Stomach (tissue), 8 donors: ENCODE measurements at regions not wholly inside any gene's neighbourhood (a gene's known extent, or its start where the extent isn't known, plus 50 kb on each side); places are given as distances from the start of the nearest gene placed in this dataset.

ENCODE experiments used
- DNase-seq, 2 donors: peaks; one replicate each; pipeline versions ENCODE4 v3.0.0 to v3.0.0-alpha.2; 2013 to 2019
- H3K27ac ChIP-seq, 5 donors: fragments of 200-600 bp in 4 of 5; sonication (generic) in 4 of 5; one replicate each; pipeline ENCODE4 v1.5.1; 2013 to 2019; ENCODE audit warnings: mild to moderate bottlenecking in 1 of 5, moderate library complexity in 1 of 5
- H3K27me3 ChIP-seq, 3 donors: fragments of 200-600 bp; sonication (generic); one replicate each; pipeline ENCODE4 v1.5.1; 2017 to 2019; ENCODE audit warnings: mixed run types in 1 of 3
- H3K36me3 ChIP-seq, 4 donors: fragments of 200-600 bp; sonication (generic); 1 replicate in 3 of 4; 2 replicates in 1 of 4; pipeline ENCODE4 v1.5.1; 2016 to 2019
- H3K4me1 ChIP-seq, 4 donors: fragments of 200-600 bp; sonication (generic); one replicate each; pipeline ENCODE4 v1.5.1; 2016 to 2019
- H3K4me3 ChIP-seq, 4 donors: fragments of 200-600 bp; sonication (generic) in 3 of 4; one replicate each; pipeline ENCODE4 v1.5.1; 2016 to 2019; ENCODE audit warnings: mild to moderate bottlenecking in 1 of 4
- H3K9me3 ChIP-seq, 4 donors: fragments of 200-600 bp; sonication (generic); one replicate each; pipeline ENCODE4 v1.5.1; 2016 to 2019
- EP300 ChIP-seq: sonication (generic); formaldehyde crosslinking; IDR thresholded peaks from one replicate; pipeline ENCODE4 v1.6.1; 2017; ENCODE audit warnings: antibody characterized with exemption
- POLR2A ChIP-seq, 4 donors: fragments of 450-650 bp; IDR thresholded peaks; one replicate each; pipeline ENCODE4 v1.6.1; 2016; ENCODE audit warnings: antibody characterized with exemption in 4 of 4, control low read depth in 2 of 4, mild to moderate bottlenecking in 1 of 4, moderate library complexity in 1 of 4
- POLR2AphosphoS5 ChIP-seq, 3 donors: sonication (generic); formaldehyde crosslinking; IDR thresholded peaks; one replicate each; pipeline ENCODE4 v1.6.1; 2016; ENCODE audit warnings: antibody characterized with exemption in 3 of 3
- WGBS, 5 donors: extraction: QIAGEN DNeasy Blood & Tissue Kit in 3 of 5; methylation state at CpG; one replicate each; pipeline versions ENCODE4 v1.1.5 to v1.1.7; 2013 to 2018; 5-methylcytosine and 5-hydroxymethylcytosine counted together
- intact Hi-C: fragments of 100-400 bp; cut with DNase I; formaldehyde crosslinking; loops from one replicate; pipeline ENCODE4 v1.15.1; 2023; ENCODE audit warnings: low total_unique reads
- TF ChIP-seq, protein P1 (sequence below), 7 experiments: fragments of 450-650 bp in 4 of 7; fragments of 200-600 bp in 3 of 7; sonication (generic) in 3 of 7; IDR thresholded peaks; one replicate each; pipeline ENCODE4 v1.5.1; 2016 to 2019; ENCODE audit warnings: antibody characterized with exemption in 7 of 7, control low read depth in 2 of 7, mild to moderate bottlenecking in 1 of 7
- donor health status: healthy with polysubstance abuse.
- donor health status: Bipolar disorder and iron deficiency.
- donor health status: healthy.

- no peak for DNase-seq
- Histone ChIP-seq H3K27me3 (no peaks in the 10 kb centered on the region), H3K27ac (no peak overlapping the region), H3K4me3 (no peak overlapping the region), H3K4me1 (no peaks in the 10 kb centered on the region), H3K36me3 (no peaks in the 10 kb centered on the region), H3K9me3 (no peaks in the 10 kb centered on the region)
- WGBS, 5 donors, result 69 to 83% (median 80%) methylated on average over 7 of the region's 7 CpGs
- intact Hi-C loops, result no loop called here
- TF ChIP-seq POLR2A (IDR thresholded peaks at IDR 0.05) (no peak), POLR2AphosphoS5 (IDR thresholded peaks at IDR 0.05) (no peak), EP300 (no peak)
- TF ChIP-seq, protein P1, sequence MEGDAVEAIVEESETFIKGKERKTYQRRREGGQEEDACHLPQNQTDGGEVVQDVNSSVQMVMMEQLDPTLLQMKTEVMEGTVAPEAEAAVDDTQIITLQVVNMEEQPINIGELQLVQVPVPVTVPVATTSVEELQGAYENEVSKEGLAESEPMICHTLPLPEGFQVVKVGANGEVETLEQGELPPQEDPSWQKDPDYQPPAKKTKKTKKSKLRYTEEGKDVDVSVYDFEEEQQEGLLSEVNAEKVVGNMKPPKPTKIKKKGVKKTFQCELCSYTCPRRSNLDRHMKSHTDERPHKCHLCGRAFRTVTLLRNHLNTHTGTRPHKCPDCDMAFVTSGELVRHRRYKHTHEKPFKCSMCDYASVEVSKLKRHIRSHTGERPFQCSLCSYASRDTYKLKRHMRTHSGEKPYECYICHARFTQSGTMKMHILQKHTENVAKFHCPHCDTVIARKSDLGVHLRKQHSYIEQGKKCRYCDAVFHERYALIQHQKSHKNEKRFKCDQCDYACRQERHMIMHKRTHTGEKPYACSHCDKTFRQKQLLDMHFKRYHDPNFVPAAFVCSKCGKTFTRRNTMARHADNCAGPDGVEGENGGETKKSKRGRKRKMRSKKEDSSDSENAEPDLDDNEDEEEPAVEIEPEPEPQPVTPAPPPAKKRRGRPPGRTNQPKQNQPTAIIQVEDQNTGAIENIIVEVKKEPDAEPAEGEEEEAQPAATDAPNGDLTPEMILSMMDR (IDR thresholded peaks at IDR 0.05), result no peak
These were observed 1011.5 kb upstream of the ACO1 start for GRCh38 chr9:31372799-31373587.

GRCh38 chr9:31377358-31377757 is 1007.1 kb upstream of the ACO1 start:
- DNase-seq, result no peak
- Histone ChIP-seq H3K27ac (no peak overlapping the region), H3K27me3 (no peaks in the 10 kb centered on the region), H3K4me3 (no peak overlapping the region), H3K9me3 (no peaks in the 10 kb centered on the region), H3K4me1 (no peaks in the 10 kb centered on the region), H3K36me3 (no peaks in the 10 kb centered on the region)
- intact Hi-C loops, result no loop called here
- TF ChIP-seq POLR2AphosphoS5 (IDR thresholded peaks at IDR 0.05) (no peak), EP300 (no peak), POLR2A (IDR thresholded peaks at IDR 0.05) (no peak)
- TF ChIP-seq, protein P1 (IDR thresholded peaks at IDR 0.05), result no peak
- WGBS, 5 donors, result 68 to 75% (median 71%) methylated on average over 4 of the region's 4 CpGs

DNA sequence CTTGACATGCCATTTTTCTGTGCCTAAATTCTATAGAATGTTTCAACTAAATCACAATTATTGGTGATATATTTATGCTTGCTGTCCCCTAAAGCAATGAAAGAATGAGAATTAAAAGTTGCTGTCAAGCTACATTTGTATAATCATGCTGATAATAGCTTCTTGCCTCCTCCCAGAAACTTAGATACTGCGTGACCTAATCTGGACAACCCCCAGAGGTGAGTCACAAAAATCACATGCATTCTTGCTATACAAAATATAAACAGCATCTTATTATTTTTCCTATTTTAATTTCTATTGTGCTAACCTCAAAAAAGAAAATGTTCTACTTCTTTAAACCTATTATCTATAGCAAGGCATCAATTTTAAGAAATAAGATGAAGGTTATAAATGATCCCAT is 995.8 kb upstream of the ACO1 start:
- DNase-seq, result no peak
- Histone ChIP-seq H3K4me1 (peaks cover 0 to under 1% (median 0%) of the 10 kb centered on the region in 4 donors), H3K4me3 (no peak overlapping the region), H3K36me3 (no peaks in the 10 kb centered on the region), H3K27ac (no peak overlapping the region), H3K27me3 (no peaks in the 10 kb centered on the region), H3K9me3 (no peaks in the 10 kb centered on the region)
- intact Hi-C loops, result no loop called here
- TF ChIP-seq POLR2A (IDR thresholded peaks at IDR 0.05), result no peak
- no peak for TF ChIP-seq EP300
- TF ChIP-seq, protein P1 (IDR thresholded peaks at IDR 0.05), result no peak
- no peak for TF ChIP-seq POLR2AphosphoS5 (IDR thresholded peaks at IDR 0.05)
- WGBS, 5 donors, result 60 to 74% (median 62%) methylated on average over 1 of the region's 1 CpG

GRCh38 chr9:31389075-31389474 is 995.4 kb upstream of the ACO1 start:
- Histone ChIP-seq H3K36me3 (no peaks in the 10 kb centered on the region), H3K27ac (no peak overlapping the region), H3K4me1 (peaks cover 0 to 5% (median 2%) of the 10 kb centered on the region in 4 donors), H3K27me3 (no peaks in the 10 kb centered on the region), H3K4me3 (no peak overlapping the region), H3K9me3 (no peaks in the 10 kb centered on the region)
- no peak for TF ChIP-seq POLR2A (IDR thresholded peaks at IDR 0.05)
- no peak for TF ChIP-seq POLR2AphosphoS5 (IDR thresholded peaks at IDR 0.05)
- DNase-seq, result no peak
- intact Hi-C loops, result no loop called here
- WGBS, 5 donors, result 66 to 76% (median 72%) methylated on average over 3 of the region's 3 CpGs

GRCh38 chr9:31390403-31391025 is 993.9 kb upstream of the ACO1 start:
- Histone ChIP-seq H3K4me1 (peaks cover 0 to 9% (median 4%) of the 10 kb centered on the region in 4 donors), H3K9me3 (no peaks in the 10 kb centered on the region), H3K27ac (no peak overlapping the region), H3K27me3 (no peaks in the 10 kb centered on the region), H3K36me3 (no peaks in the 10 kb centered on the region), H3K4me3 (no peak overlapping the region)
- peak in 1 of 2 donors; percentile 2 for DNase-seq
- intact Hi-C loops, result no loop called here
- TF ChIP-seq, protein P1 (IDR thresholded peaks at IDR 0.05), result no peak
- TF ChIP-seq EP300 (no peak), POLR2A (IDR thresholded peaks at IDR 0.05) (no peak), POLR2AphosphoS5 (IDR thresholded peaks at IDR 0.05) (no peak)
- 51 to 61% (median 54%) methylated on average over 5 of the region's 5 CpGs for WGBS, 5 donors
